ENCODE measurements at regions not wholly inside any gene's neighbourhood (a gene's known extent, or its start where the extent isn't known, plus 50 kb on each side); places are given as distances from the start of the nearest gene placed in this dataset.

DNA sequence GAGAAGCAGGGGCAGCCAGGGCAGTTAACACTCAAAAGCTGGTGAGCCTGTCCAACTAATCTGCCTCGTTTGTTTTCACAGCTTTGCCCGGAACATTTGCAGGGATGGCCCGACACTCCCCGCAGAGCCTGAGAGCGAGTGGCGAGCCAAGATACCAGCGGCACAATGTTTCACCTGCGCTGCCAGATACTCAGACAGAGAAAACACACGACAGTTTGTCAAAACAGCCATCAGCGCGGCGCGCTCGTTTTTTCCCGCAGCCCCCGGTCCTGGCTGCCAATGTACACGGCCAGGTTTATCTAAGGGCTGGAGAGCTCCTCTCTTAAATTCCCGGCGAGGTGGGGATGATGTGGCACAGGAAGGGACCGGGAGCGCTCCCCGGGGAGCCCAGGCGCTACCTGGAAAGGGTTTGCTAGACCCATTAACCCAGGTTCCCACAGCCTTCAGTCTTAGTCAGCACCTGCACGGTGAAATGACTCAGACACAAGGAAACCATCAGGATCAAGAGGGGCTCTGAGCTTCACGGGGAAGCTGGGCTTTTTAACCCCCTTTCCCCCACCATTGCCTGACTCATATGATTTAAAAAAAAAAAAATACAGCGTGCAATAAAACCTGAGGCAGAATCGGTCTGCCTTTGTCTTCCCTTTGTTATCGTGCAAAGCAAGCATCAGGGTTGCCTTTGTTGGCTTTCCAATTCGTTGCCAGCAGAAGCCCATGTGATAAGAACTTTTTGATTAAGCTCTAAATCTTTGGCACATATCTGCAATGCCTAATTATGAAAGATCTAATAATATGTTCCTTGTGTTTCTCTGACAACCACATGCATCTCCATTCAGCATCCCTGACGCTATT lies 186.2 kb downstream of the EFNB2 start:
- peak; percentile 44 for DNase-seq

DNA sequence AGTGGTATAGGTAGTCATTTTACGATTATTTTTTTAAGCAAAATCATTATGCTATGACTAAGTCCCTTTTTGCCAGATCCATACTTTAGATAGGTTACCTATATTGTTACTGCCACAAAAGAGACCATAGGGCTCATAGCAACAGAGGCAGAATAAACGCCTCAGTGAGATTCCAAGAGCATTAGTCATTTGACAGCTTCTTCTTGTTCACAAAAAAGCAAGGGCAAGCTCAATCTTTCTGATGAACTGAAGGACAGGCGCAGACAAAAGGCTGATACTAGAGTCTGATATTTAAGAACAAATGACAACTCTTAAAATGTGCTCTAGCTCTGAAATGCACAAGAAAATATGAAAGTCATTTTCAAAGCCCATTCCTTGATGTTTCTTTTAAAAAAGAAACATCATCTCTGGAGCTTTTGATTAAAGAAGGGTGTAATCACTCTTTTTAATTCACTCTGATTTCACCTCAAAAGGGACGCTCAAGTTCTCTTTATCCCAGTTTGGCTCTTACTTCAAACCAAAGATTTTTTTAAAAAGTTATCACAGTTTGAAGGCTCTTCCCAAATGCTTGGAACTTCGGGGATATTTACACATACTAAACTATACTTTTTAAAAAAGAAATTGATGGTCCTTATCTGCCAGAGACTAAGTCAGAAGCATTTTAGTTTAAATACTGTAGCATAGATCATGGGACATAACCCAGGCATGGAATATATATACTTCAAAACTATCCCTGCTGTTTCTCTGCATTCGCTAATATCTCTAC lies 187.2 kb downstream of the EFNB2 start:
- no peak for DNase-seq

DNA sequence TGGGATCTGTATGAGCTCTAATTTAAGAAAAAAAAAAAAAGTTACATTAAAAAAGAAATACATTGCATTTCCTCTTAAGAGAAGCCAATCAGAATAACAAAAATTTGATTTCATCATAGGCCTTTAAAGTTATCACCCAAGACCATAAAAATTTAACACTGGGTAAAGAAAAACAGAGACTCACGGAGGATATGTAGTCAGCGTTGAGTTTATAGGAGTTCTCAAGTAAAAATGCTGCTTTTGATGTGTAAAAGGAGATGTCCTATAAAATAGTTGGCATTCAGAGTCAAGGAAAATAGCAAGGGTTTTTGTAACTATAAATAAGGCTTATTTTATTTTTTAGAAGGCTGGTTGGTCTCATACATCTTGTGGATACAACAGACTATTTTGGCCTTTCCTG lies 191.1 kb downstream of the EFNB2 start:
- no peak for DNase-seq

DNA sequence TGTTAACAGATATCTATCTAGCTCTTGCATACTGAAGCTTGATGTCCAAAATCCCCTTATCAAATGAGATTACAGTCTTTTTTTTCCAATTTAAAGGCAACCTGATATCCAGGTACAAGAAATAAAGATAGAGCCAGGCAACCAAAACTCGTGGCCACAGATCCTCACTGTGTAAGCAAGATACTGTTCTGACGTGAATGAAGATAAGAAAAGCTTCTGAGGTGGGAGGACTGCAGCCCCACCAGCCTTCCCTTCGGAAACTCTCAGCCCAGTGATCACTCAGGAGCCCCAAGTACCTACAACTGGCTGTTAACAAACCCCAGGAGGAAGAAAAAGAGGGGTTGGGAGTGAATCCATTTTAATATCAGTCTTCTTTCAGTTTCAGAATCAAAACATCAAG lies 191.6 kb downstream of the EFNB2 start:
- no peak for DNase-seq

DNA sequence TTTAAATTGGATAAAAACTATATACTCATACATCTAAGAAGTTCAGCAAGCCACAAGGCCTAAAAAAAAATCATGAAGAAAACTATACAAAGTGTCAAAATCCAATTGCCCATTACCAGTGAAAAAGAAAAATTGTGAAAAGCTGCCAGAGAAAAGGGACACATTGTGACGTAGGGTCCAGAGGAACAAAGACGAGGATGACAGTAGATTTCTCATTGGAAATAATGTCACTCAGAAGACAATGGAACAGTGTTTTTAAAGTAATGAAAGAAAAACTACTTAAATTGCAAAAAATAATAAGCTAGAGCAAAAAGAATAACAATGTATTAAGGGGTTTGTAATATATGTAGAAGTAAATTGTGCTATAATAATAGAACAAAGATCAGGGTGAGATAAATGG lies 195.2 kb downstream of the EFNB2 start:
- DNase-seq: no peak

DNA sequence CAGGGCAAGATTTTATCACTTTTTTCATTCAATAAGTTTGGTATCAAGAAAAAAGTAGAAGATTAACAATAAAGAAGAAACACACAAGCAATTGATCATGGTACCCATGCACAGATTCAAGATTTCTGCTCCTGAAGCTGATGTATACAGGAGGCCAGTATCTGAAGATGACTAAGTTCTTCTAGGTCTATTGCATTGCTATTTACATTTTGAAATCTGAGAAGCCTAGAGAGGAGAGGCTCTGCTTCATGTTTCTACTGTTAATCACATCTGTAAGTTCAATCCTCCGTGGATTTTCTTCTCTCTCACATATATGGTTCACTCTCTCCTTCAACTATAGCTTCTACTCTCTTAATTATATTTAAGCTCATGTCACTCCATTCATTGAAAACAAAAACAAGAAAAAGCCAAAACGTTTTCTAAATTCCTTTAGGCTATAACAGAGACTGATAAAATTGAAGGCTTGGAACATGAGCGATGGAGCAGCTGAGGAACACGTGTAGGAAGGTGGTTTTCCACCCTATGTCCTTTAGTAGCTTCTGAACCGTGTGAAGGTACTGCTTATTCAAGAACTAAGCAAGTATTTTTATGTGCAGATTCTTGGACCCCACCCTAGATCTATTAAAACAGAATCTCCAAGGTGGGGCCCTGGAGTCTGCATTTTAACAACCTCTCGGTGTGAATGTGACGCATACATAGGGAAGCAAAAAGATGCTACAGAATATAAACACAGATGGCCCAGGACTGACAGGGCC lies 198.2 kb downstream of the EFNB2 start:
- no peak for DNase-seq

DNA sequence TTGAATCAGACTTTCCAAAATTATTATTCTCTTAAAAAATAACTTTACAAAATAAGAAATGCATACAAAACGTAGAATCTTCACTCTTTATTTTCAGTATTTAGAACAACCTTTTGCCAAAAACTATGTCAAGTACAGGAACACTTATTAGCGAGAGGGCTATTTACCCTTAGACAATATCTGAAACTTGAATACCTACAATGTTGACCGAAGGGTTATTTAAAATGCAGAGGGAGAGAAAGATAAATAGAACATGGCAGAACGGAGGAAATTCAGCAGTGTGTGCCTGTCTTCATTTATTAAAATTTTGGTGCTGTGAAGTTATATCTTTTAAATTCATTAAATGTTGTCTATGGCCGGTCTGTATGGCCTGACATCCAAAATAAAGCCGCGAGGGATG lies 198.8 kb downstream of the EFNB2 start:
- no peak for DNase-seq

DNA sequence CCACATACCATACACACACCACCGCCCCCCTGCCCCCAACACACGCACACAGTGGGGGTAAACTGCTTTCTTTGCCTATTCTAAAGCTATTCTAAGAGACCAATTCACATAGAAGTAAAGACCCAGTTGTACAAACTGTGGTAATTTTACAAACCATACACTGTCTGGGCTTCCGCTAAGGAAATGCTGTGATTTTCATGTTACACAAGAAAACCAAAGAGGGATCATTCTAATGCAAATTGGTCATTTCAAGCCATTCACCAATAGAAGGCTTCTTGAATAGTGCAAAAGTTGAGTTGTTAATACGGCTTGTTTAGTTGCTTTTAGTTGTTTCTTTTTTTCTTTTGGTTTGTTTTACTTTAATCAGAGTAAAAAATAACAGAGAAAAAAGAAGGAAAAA lies 202.8 kb downstream of the EFNB2 start:
- DNase-seq: no peak

DNA sequence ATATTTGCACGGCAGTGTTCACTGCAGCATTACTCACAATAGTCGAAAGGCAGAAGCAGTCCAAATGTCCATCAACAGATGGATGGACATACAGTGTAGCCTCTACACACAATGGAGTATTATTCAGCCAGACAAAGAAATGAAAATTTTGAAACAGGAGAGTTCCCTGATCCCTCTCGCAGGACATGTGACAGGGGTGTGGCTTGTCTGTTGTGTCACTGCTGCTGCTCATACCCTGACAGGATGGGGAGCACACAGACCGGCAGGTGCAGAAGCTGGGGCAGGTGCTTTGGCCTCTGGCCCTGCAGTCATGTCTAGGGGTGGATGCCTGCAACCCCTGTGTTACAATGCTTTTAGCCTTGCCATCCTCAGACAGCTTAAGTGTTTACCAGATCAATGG lies 204.3 kb downstream of the EFNB2 start:
- DNase-seq: no peak

DNA sequence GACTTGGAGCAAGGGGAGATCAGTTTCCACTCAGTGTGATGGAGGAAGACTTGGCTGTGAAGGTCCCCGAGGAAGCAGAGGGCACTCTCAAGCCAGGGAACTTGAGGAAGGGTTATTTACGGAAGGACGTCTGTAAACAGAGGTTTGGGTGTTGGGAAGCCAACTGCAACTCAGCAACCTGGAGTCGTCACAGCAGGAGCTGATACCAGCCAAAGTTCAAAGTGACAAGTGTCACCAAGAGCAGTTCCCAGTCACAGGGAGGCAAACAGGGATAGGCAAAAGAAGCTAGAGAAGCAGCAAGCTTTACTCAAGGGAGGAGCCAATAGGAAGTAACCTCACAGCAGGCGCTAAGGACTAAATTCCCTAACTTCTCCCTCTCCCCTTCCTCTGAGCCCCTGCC lies 205.5 kb downstream of the EFNB2 start:
- DNase-seq: no peak

DNA sequence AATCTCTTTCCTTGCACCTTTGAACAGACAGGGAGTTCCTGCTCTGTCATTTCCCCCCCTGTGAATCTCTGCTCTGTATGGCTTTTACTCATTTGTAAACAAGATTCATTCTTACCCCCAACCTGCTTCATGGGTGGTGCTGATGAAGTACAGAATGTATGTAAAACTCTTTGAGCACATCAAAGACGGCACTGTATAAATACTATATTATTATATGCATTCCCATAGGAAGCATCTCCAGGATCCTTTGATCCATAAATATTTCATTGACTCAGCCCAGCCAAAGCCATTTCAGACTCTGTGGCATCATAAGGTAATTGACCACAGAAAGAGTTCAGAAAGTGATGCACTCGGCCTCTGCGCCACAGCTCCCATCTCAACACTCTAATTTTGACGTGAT lies 208.7 kb downstream of the EFNB2 start:
- DNase-seq: no peak

DNA sequence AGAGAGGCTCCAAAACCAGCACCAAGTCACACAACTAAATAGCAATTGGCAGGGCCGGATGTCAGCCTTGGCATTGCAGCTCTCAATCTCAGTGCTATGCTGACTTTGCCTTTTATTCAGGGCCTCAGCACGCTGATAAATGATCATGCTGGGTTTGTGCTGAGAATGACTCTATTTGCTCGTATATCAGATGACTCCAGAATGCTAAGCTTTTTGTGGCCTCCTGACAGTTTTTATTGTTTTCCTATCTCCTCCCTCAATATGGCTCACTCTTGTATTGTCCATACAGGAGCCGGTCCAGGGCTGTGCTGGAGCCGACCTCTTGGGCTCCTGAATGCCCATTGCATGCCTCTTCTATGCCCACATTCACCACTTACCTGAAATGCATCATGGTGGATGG lies 211.0 kb downstream of the EFNB2 start:
- no peak for DNase-seq

DNA sequence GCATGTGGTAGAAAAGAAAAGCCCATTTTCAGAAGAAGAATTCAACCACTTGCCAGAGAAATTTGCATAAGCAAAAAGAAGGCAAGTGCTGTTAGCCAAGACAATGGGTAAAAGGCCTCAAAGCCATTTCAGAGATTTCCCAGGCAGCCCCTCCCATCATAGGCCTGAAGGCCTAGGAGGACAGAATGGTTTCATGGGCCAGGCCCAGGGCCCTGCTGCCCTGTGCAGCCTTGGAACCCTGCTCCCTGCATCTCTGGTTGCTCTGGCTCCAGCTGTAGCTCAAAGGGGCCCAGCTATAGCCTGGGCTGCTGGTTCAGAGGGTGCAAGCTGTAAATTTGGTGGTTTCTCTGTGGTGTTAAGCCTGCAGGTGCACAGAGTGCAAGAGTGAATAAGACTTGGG lies 212.8 kb downstream of the EFNB2 start:
- no peak for DNase-seq

DNA sequence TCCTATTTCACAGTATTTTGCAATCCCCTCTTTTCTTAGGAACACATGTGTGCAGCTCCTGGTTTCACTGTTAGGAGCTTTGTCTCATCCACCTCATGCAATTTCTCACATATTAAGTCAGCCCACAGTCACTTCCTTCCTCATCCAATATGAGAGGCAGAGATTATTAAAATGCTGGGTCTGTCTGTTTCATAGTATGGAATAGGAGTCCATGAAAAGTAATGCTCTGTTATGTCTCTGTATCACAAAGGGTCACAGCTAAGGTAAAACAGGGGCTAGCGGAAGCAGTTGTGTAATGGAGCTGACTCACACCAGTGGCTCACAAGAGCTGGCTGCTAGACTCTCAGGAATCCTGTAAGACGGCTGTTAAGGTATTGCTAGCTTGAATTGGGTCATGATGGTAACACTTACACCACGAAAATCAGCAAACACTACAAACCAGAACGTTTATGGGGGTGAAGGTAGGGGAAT lies 216.5 kb downstream of the EFNB2 start:
- no peak for DNase-seq

DNA sequence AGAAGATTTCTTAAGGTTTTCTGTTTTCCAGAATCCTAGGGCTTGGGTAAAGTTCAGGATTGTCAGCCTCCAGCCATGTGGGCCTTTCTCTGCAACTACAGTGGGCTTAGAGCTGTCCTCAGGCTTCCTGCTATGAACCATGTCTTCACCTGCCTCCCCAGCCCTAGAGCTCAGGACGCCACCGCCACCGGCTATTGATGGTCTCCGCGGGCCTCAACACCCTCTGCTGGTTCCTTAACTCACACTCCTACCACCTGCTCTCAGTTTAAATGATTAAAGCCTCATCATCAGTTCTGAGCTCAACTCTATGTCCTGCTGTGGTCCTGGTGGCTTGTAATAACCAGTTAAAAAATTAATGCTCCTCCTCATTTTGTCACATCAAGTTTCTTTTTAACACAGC lies 221.0 kb downstream of the EFNB2 start:
- DNase-seq: no peak

DNA sequence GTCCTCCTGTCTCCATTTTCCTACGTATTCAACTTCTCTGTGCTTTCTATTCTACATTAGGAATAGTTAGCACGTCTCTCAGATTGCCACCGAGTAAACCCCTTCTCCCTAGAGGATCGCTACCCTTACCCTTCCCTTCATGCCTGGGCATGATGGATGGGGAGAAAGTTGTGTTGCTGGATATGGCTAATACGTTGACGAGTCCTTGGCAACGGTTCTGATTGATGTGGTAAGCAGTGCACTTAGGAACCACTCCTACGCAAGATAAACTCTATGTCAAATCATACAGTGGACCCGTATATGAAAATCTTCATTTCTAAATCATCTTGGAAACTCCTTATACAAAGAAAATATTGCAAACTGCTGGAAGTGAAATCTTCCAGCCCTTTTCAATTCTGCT lies 224.5 kb downstream of the EFNB2 start:
- DNase-seq: no peak

DNA sequence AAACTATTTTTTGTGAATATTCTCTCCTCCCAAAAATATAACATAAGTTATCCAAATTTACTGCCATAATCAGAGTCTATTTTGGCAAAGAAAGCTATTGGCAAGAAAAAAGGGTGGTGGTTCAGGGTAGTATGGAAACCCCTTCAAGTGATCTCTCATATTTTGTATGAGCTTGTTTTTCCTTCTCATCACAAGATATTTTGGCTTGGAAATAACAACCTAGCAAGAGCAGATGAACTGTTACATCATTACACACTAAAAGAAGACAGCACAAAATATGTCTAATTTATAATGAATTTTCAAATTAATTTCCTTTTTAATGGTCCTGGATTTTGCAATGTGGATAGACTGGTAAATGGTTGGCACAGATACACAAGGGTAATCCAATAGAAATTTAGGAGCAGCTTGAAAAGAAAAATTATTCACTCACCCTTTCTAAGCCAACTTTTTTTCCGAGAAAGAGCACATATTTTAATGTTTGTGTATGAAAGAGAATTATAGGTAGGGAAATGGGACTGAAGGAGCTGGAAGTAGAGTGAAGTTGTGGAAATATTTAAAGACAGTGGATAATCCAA lies 225.1 kb downstream of the EFNB2 start:
- DNase-seq: no peak

DNA sequence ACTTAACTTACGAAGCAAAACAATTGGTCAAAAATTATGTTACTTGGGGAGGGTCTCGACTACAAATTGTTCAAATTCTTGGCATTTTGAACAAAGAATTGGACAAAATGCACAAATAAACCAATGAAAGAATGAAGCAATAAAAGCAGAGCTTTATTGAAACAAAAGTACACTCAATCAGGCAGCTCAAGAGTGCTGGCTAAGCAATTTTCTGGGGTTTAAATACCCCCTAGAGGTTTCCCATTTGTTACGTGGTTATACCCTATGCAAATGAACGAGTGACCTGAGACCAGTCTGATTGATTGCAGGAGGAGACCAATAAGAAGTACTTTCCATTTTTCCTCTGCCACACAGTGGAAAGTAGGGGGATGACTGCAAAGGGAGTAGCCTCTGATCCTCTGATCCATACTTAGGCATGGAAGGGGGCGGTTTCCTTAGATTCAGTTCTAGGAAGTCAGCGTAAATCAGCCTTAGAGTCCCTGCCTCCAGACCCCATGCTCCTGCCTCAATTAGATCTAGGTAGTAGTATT lies 228.6 kb downstream of the EFNB2 start:
- DNase-seq: no peak

DNA sequence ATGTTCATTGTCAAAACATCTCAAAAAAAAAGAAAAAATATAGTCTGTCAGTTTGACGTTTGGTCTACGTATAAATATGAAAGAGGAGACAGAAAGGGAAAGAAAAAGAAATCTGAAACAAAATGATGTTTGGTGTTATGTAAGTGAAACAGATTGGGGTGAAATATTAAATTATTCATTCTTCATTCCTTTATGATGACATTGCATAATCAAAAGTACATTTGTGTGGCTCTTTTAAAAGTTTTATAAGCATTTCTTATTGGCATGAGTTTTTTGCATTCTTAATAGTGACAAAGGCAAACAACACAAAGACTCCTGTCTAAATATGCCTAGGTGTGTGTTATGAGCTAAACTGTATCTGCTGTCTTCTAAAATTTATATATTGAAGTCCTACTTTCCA lies 232.6 kb downstream of the EFNB2 start:
- no peak for DNase-seq

DNA sequence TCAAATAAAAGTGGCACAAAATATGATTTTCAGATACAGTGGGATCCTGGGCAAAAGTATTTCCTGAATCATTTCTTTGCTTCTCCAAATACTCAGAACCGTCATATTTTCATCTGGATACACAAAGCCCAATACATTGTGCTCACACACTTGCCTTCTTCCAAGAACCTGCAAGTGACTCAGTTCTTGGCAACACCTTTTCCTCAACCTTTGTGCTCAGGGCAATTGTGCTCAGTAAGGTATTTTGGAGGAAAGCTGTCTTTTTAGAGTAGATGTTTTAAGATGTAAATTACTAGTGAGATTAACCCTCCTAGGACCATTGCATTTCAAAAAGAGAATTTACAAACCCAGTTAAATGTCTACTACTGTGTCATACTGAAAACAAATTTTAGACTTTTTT lies 233.5 kb downstream of the EFNB2 start:
- no peak for DNase-seq

DNA sequence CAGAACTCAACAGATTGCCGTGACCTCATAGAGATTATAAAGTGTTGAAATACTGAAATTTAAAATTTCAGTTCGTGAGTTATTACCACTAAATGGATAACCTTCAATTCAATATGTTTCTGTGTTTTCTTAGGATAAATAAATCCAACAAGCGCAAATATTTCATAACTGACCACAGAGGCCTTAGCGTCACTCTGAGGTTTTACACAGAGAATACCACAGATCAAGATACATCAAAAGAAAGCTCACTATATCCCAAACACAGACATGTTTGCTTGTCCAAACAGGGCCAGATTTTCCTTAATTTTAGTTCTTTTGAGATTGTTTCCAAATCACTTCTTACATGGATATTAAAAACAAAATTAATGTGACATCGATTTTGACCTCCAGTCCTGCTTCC lies 235.8 kb downstream of the EFNB2 start:
- no peak for DNase-seq

DNA sequence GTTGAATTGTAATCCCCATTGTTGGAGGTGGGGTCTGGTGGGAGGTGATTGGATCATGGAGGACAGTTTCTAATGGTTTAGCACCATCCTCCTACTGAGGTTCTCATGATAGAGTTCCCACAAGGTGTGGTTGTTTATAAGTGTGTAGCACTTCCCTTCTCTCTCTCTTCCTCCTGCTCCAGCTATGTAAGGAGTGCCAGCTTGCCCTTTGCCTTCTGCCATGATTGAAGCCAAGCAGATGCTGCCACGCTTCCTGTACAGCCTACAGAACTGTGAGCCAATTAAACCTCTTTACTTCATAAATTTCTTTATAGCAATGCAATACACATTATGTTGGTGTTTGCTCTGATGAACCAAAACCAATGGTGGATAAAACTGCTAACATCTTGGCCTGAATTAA lies 238.2 kb downstream of the EFNB2 start:
- DNase-seq: no peak

DNA sequence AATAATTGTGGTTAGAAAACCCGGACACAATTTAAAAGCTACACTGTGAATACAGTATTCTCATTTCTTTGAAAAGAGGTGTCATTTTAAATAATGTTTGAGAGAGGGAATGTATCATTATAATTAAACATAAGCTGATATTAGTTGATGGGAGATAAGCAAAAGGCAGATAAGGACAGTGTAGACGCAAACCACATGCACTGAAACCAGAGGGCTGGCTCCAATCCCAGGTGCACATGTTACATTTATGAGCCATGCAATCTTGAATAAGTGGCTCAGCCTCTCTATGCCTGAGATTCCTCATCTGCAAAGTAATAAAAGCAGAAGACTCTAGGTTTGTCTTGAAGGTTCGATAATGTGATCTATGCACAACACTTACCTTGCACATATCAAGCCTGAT lies 238.7 kb downstream of the EFNB2 start:
- no peak for DNase-seq
